Endothelial cell of umbilical vein (primary cell): ENCODE measurements at regions not wholly inside any gene's neighbourhood (a gene's known extent, or its start where the extent isn't known, plus 50 kb on each side); places are given as distances from the start of the nearest gene placed in this dataset.

Source experiments
- EZH2 ChIP-seq: IDR thresholded peaks from 2 replicates; pipeline ENCODE4 v1.6.1; 2012; ENCODE audit warnings: borderline replicate concordance, low read depth, mild to moderate bottlenecking, moderate library complexity, low read length, inconsistent platforms; ENCODE audit not compliant: severe bottlenecking
- FOS ChIP-seq: IDR thresholded peaks from 2 replicates; pipeline ENCODE4 v1.6.1; 2011; ENCODE audit warnings: mild to moderate bottlenecking, low read length, moderate library complexity, borderline replicate concordance; ENCODE audit not compliant: insufficient read depth
- GATA2 ChIP-seq: IDR thresholded peaks from 2 replicates; pipeline ENCODE4 v1.7.0; 2011; ENCODE audit warnings: low read depth, mild to moderate bottlenecking, moderate library complexity, mixed read lengths, low read length; ENCODE audit not compliant: insufficient read length, insufficient read depth
- JUN ChIP-seq: IDR thresholded peaks from 2 replicates; pipeline ENCODE4 v1.6.1; 2011; ENCODE audit warnings: borderline replicate concordance, low read depth; ENCODE audit not compliant: insufficient read length, insufficient read depth
- MYC ChIP-seq: IDR thresholded peaks from one replicate; pipeline ENCODE4 v1.6.1; 2011; ENCODE audit warnings: mild to moderate bottlenecking, low read depth, low read length
- POLR2A ChIP-seq: IDR thresholded peaks from 2 replicates; pipeline ENCODE4 v1.6.1; 2012; ENCODE audit warnings: low read depth, mild to moderate bottlenecking, control low read depth, low read length
- POLR2AphosphoS5 ChIP-seq: IDR thresholded peaks from 2 replicates; pipeline ENCODE4 v1.6.1; 2012; ENCODE audit warnings: low read depth, mild to moderate bottlenecking, control low read depth, low read length, moderate library complexity; ENCODE audit not compliant: insufficient read depth
- TF ChIP-seq, protein P1 (sequence below), 2 donors: IDR thresholded peaks; 1 replicate in 1 of 2; 2 replicates in 1 of 2; pipeline ENCODE4 v1.5.1; 2011; ENCODE audit warnings: low read length in 2 of 2, mild to moderate bottlenecking in 2 of 2, moderate library complexity in 2 of 2, control low read depth in 1 of 2, inconsistent platforms in 1 of 2, low read depth in 1 of 2; ENCODE audit not compliant: insufficient read depth in 1 of 2; ENCODE audit errors: extremely low read depth in 1 of 2
- TF ChIP-seq, protein P2 (sequence below): IDR thresholded peaks from 2 replicates; pipeline ENCODE4 v1.6.1; 2011; ENCODE audit not compliant: insufficient read depth, insufficient read length

DNA sequence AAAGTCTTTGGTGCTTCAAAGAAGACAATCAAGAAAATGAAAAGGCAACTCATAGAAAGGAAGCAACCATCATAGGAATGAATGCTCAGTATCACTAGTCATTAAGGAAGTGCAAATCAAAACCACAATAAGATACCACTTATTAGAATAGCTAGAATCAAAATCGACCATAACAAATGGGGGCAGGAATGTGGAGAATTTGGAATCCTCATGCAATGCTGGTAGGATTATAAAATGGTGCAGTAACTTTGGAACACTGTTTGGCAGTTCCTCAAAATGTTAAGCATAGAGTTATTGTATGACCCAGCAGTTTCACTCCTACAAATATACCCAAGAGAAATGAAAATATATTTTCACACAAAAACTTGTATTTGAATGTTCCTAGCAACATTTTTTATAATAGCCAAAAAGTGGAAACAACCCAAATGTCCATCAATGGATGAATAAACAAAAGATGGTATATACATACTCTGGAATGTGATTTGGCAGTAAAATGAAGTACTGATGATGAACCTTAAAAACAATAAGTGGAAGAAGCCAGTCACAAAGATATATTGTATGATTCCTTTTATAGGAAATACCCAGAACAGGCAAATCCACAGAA lies 105.6 kb downstream of the MIS18A start:
- TF ChIP-seq, protein P1, sequence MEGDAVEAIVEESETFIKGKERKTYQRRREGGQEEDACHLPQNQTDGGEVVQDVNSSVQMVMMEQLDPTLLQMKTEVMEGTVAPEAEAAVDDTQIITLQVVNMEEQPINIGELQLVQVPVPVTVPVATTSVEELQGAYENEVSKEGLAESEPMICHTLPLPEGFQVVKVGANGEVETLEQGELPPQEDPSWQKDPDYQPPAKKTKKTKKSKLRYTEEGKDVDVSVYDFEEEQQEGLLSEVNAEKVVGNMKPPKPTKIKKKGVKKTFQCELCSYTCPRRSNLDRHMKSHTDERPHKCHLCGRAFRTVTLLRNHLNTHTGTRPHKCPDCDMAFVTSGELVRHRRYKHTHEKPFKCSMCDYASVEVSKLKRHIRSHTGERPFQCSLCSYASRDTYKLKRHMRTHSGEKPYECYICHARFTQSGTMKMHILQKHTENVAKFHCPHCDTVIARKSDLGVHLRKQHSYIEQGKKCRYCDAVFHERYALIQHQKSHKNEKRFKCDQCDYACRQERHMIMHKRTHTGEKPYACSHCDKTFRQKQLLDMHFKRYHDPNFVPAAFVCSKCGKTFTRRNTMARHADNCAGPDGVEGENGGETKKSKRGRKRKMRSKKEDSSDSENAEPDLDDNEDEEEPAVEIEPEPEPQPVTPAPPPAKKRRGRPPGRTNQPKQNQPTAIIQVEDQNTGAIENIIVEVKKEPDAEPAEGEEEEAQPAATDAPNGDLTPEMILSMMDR (IDR thresholded peaks at IDR 0.05; ENCODE audit: extremely low read depth in 1 of 2, insufficient read depth in 1 of 2, low read depth in 1 of 2, low read length in 2 of 2) = no peak
- no peak for TF ChIP-seq POLR2AphosphoS5
- TF ChIP-seq POLR2A = no peak
- TF ChIP-seq, protein P2, sequence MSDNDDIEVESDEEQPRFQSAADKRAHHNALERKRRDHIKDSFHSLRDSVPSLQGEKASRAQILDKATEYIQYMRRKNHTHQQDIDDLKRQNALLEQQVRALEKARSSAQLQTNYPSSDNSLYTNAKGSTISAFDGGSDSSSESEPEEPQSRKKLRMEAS = no peak
- TF ChIP-seq JUN = no peak
- TF ChIP-seq EZH2 = no peak
- TF ChIP-seq FOS = no peak
- no peak for TF ChIP-seq MYC
- TF ChIP-seq GATA2 = no peak
